Astrocyte (in vitro differentiated cells and primary cell): ENCODE measurements at regions not wholly inside any gene's neighbourhood (a gene's known extent, or its start where the extent isn't known, plus 50 kb on each side); places are given as distances from the start of the nearest gene placed in this dataset.

Source experiments
- DNase-seq: peaks from one replicate; pipeline ENCODE4 v3.0.0-alpha.2; 2010; ENCODE audit warnings: low read depth
- FAIRE-seq: peaks from 2 replicates; lab custom pipeline; 2011; peaks lifted over from hg19 to GRCh38; lab: Jason Lieb, UNC
- H2AFZ ChIP-seq: 2 replicates; pipeline ENCODE4 v1.6.0; 2012; ENCODE audit warnings: low read depth, low read length, inconsistent platforms
- H3K27ac ChIP-seq: 2 replicates; pipeline ENCODE4 v1.5.1; 2011; ENCODE audit warnings: low read depth, low read length, inconsistent platforms
- H3K27me3 ChIP-seq: 2 replicates; pipeline ENCODE4 v1.6.0; 2011; ENCODE audit warnings: low read length, inconsistent platforms; ENCODE audit not compliant: insufficient read depth
- H3K36me3 ChIP-seq: 2 replicates; pipeline ENCODE4 v1.5.1; 2011; ENCODE audit warnings: low read length, inconsistent platforms; ENCODE audit not compliant: insufficient read depth
- H3K4me1 ChIP-seq: 2 replicates; pipeline ENCODE4 v1.5.1; 2011; ENCODE audit warnings: low read length, inconsistent platforms; ENCODE audit not compliant: insufficient read depth
- H3K4me2 ChIP-seq: 2 replicates; pipeline ENCODE4 v1.6.0; 2012; ENCODE audit warnings: low read length, inconsistent platforms
- H3K4me3 ChIP-seq: 2 replicates; pipeline ENCODE4 v1.5.1; 2011; ENCODE audit warnings: low read depth, mild to moderate bottlenecking, low read length, inconsistent platforms; ENCODE audit not compliant: insufficient read depth
- H3K79me2 ChIP-seq: 2 replicates; pipeline ENCODE4 v1.6.0; 2012; ENCODE audit warnings: mild to moderate bottlenecking, low read length, inconsistent platforms; ENCODE audit not compliant: insufficient read depth
- H3K9ac ChIP-seq: 2 replicates; pipeline ENCODE4 v1.6.0; 2012; ENCODE audit warnings: mild to moderate bottlenecking, low read length, inconsistent platforms
- H3K9me3 ChIP-seq: 2 replicates; pipeline ENCODE4 v1.5.1; 2012; ENCODE audit warnings: low read depth, mild to moderate bottlenecking, low read length, inconsistent platforms; ENCODE audit not compliant: insufficient read depth
- H4K20me1 ChIP-seq: 2 replicates; pipeline ENCODE4 v1.6.0; 2012; ENCODE audit warnings: low read length, inconsistent platforms; ENCODE audit not compliant: insufficient read depth
- H3K27ac Mint-ChIP-seq: one replicate; pipeline ENCODE4 v1.8.0; 2021; ENCODE audit warnings: mild to moderate bottlenecking, mixed read lengths; ENCODE audit not compliant: unreplicated experiment
- H3K27me3 Mint-ChIP-seq: one replicate; pipeline ENCODE4 v1.8.0; 2021; ENCODE audit warnings: low read depth, mixed read lengths; ENCODE audit not compliant: unreplicated experiment
- H3K36me3 Mint-ChIP-seq: one replicate; pipeline ENCODE4 v1.8.0; 2021; ENCODE audit warnings: low read depth, mixed read lengths; ENCODE audit not compliant: unreplicated experiment
- H3K4me1 Mint-ChIP-seq: one replicate; pipeline ENCODE4 v1.8.0; 2021; ENCODE audit warnings: low read depth, mixed read lengths; ENCODE audit not compliant: unreplicated experiment
- H3K4me3 Mint-ChIP-seq: one replicate; pipeline ENCODE4 v1.8.0; 2021; ENCODE audit warnings: mild to moderate bottlenecking, moderate library complexity, mixed read lengths; ENCODE audit not compliant: unreplicated experiment
- H3K9me3 Mint-ChIP-seq: one replicate; pipeline ENCODE4 v1.8.0; 2021; ENCODE audit warnings: mild to moderate bottlenecking, mixed read lengths; ENCODE audit not compliant: unreplicated experiment
- CTCF ChIP-seq: IDR thresholded peaks from 2 replicates; pipeline ENCODE4 v1.5.1; 2011; ENCODE audit warnings: low read depth, mild to moderate bottlenecking, inconsistent platforms, low read length, moderate library complexity; ENCODE audit not compliant: insufficient read depth
- EZH2 ChIP-seq: IDR thresholded peaks from 2 replicates; pipeline ENCODE4 v1.6.1; 2012; ENCODE audit warnings: mild to moderate bottlenecking, low read length, inconsistent platforms; ENCODE audit not compliant: insufficient read depth

DNA sequence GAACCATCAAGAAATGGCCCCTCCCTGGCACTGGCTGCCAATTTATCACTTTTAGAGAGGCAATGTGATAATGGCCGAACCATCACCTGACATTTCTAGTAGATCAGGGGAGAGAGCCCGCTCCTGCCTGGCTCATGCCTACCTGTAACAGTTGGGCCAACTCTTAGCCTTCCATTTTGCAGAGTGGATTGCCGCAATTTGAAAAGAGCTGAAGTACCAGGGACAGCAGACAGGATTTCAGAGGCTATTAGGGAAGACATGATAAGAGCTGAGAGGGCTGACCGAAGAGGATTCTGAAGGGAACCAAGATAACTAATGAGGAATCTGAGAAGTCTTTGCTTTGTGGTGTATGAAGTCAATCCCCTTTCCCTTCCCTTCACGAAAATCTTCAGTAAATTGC lies 121.2 kb upstream of the ANKRD28 start:
- H3K27ac Mint-ChIP-seq = no peak overlapping the region
- no peak overlapping the region for H2AFZ ChIP-seq
- no peaks in the 10 kb centered on the region for H3K4me1 ChIP-seq
- H3K4me1 Mint-ChIP-seq = no peaks in the 10 kb centered on the region
- FAIRE-seq = no peak
- no peak overlapping the region for H3K27ac ChIP-seq
- no peaks in the 10 kb centered on the region for H3K36me3 Mint-ChIP-seq
- H3K36me3 ChIP-seq = no peaks in the 10 kb centered on the region
- no peak overlapping the region for H3K9ac ChIP-seq
- TF ChIP-seq CTCF (no peak), EZH2 (no peak)
- no peaks in the 10 kb centered on the region for H3K9me3 ChIP-seq
- H3K79me2 ChIP-seq = no peaks in the 10 kb centered on the region
- H3K27me3 Mint-ChIP-seq = peaks cover 2% of the 10 kb centered on the region
- peaks cover 2% of the 10 kb centered on the region for H3K27me3 ChIP-seq
- H3K4me3 Mint-ChIP-seq = no peak overlapping the region
- H4K20me1 ChIP-seq = no peaks in the 10 kb centered on the region
- no peak overlapping the region for H3K4me3 ChIP-seq
- no peak overlapping the region for H3K4me2 ChIP-seq
- DNase-seq = no peak
- peaks cover 4% of the 10 kb centered on the region for H3K9me3 Mint-ChIP-seq

GRCh38 chr3:15919971-15920370 lies 122.2 kb upstream of the ANKRD28 start:
- Mint-ChIP-seq H3K27me3 (peaks cover 2% of the 10 kb centered on the region), H3K36me3 (no peaks in the 10 kb centered on the region), H3K4me3 (no peak overlapping the region), H3K27ac (no peak overlapping the region), H3K9me3 (peaks cover 2% of the 10 kb centered on the region), H3K4me1 (no peaks in the 10 kb centered on the region)
- H3K4me1 ChIP-seq = no peaks in the 10 kb centered on the region
- DNase-seq = no peak
- no peak for FAIRE-seq
- no peak overlapping the region for H3K9ac ChIP-seq
- no peak for TF ChIP-seq EZH2
- no peak for TF ChIP-seq CTCF
- H3K27me3 ChIP-seq = peaks cover 2% of the 10 kb centered on the region
- H3K79me2 ChIP-seq = no peaks in the 10 kb centered on the region
- no peak overlapping the region for H3K4me3 ChIP-seq
- H4K20me1 ChIP-seq = no peaks in the 10 kb centered on the region
- no peaks in the 10 kb centered on the region for H3K9me3 ChIP-seq
- H2AFZ ChIP-seq = no peak overlapping the region
- no peak overlapping the region for H3K4me2 ChIP-seq
- no peaks in the 10 kb centered on the region for H3K36me3 ChIP-seq
- no peak overlapping the region for H3K27ac ChIP-seq

DNA sequence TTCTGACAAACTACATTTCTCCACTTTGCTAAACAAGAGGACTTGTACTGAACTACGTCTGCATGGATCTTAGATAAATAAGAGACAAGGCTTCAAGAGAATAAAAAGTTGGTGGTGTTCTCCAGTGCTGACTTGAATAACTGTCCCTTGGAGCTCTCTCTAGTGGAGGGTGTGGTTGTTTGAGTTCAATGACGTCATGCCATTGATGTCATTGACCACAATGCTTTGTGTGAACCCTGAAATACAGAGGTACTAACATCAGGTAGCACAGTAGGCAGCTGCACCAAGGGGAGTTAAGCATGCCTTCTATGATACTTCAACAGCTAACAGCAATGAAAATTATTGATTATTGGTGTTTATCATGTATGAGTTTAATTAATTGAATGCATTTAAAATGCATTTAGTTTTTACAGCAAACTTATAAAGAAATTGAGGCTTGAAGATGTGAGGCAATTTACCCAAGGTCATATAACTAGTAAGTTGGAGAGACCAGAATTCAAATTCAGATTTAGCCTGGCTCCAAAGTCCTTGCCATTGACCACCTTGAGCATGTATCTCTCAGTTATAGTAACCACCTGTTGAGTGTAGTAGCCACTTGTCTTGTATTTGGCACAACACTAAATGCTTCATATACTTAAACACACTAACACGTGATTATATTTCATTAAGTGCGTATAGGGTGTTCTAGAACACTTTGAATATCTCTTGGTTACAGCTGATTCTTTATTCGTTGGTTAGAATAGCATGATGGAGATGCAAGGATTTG lies 126.0 kb upstream of the ANKRD28 start:
- no peak for FAIRE-seq
- Mint-ChIP-seq H3K27ac (no peak overlapping the region), H3K4me3 (no peak overlapping the region)

More for the DNA sequence above, 126.0 kb upstream of the ANKRD28 start:
- Histone ChIP-seq H3K27ac (no peak overlapping the region), H3K9me3 (no peaks in the 10 kb centered on the region), H3K27me3 (peaks cover 2% of the 10 kb centered on the region), H3K79me2 (no peaks in the 10 kb centered on the region), H4K20me1 (no peaks in the 10 kb centered on the region), H3K36me3 (no peaks in the 10 kb centered on the region), H3K4me3 (no peak overlapping the region), H3K9ac (no peak overlapping the region), H2AFZ (no peak overlapping the region), H3K4me1 (no peaks in the 10 kb centered on the region), H3K4me2 (no peak overlapping the region)
- no peaks in the 10 kb centered on the region for H3K36me3 Mint-ChIP-seq
- no peak for DNase-seq
- peaks cover 2% of the 10 kb centered on the region for H3K27me3 Mint-ChIP-seq
- TF ChIP-seq CTCF = no peak
- TF ChIP-seq EZH2 = no peak
- H3K9me3 Mint-ChIP-seq = peaks cover 2% of the 10 kb centered on the region
- no peaks in the 10 kb centered on the region for H3K4me1 Mint-ChIP-seq
